GM10266 (cell line): ENCODE measurements at regions not wholly inside any gene's neighbourhood (a gene's known extent, or its start where the extent isn't known, plus 50 kb on each side); places are given as distances from the start of the nearest gene placed in this dataset.

Experiments used
- DNase-seq: peaks from one replicate; pipeline ENCODE4 v3.0.0; 2012; ENCODE audit errors: extremely low spot score
- CTCF ChIP-seq: IDR thresholded peaks from 2 replicates; pipeline ENCODE4 v1.5.1; 2012; ENCODE audit warnings: mild to moderate bottlenecking, low read depth; ENCODE audit not compliant: control insufficient read depth, insufficient read depth; ENCODE audit errors: missing control alignments

GRCh38 chr2:58865436-58865835, 624.3 kb upstream of the FANCL start:
- TF ChIP-seq CTCF: no peak
- no peak for DNase-seq

DNA sequence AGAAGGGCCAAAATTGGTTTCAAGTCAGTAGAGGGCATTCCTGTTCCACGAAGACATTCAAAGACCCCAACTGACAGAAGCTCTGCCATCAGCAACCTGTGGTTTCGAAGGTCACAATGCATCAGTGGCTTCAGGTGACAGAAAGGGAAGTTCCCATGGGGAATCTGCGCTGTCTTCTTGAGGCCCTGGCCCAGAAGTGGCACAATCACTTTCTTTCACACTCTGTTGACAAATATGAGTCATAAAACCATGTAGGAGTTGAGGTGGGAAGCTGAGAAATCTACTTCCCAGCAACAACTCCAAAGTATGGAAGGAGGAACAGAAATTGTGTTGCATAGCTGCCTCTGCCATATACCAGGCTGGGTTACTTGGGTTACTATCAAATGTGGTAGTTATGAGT, 621.1 kb upstream of the FANCL start:
- no peak for TF ChIP-seq CTCF
- no peak for DNase-seq

- TF ChIP-seq CTCF: no peak
- no peak for DNase-seq
These were observed 619.5 kb upstream of the FANCL start for GRCh38 chr2:58860586-58860985.

GRCh38 chr2:58856100-58856499, 615.0 kb upstream of the FANCL start:
- no peak for DNase-seq
- no peak for TF ChIP-seq CTCF

DNA sequence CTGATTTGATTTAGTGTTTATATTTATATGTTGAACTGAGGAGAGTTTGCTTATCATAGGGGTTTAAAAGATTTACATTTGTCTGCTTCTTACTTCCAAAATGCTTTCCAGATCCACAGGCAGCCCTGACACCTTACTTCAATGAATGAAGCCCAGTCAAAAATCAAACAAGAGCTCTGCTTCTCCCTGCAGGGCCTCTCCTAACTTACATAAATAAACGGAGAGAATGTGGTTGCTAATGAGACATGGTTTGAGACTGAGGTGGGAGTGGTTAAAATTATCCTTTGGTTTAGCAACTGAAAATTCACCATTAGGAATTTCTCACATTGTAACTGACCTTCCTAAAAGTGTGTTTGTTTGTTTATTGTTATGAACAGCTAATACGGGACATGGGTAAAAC, 612.3 kb upstream of the FANCL start:
- TF ChIP-seq CTCF: no peak
- no peak for DNase-seq

DNA sequence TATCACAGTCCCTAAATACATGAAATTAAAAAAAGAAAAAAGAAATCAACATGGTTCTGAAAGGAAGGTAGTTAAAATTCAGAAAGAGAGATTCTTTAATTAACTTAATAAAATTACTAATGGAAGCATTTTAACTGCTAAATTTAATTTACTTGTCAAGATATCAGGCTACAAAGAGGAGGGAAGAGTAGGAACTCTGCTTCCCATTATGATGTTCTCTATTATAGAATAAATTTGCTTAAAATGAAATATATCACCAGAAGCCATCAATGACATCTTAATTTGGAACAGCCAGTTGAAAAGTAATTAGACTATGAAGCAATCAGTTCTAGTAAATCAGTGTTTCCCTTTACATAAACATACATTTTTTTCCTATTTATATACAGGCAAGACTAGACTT, 611.8 kb upstream of the FANCL start:
- no peak for DNase-seq
- no peak for TF ChIP-seq CTCF

DNA sequence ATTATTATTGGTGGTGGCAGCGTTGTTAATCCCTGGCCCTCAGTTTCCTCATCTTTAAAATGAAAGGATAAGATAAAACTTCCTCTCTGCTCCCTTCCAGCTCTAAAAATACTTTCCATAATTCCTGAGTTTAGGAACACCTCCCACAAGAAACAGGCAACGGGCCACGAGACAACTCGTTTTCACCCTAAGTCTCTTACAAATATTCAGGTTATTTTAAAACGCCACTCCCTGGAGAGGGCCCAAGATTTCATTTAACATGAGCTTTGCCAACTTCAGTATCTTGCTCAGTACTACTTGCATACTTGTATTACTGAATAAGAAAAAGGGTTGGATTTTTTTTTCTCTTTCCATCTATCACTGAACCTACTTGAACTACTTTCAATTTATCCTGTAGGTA, 611.1 kb upstream of the FANCL start:
- DNase-seq: no peak
- TF ChIP-seq CTCF: no peak
